ENCODE measurements at regions not wholly inside any gene's neighbourhood (a gene's known extent, or its start where the extent isn't known, plus 50 kb on each side); places are given as distances from the start of the nearest gene placed in this dataset.

DNA sequence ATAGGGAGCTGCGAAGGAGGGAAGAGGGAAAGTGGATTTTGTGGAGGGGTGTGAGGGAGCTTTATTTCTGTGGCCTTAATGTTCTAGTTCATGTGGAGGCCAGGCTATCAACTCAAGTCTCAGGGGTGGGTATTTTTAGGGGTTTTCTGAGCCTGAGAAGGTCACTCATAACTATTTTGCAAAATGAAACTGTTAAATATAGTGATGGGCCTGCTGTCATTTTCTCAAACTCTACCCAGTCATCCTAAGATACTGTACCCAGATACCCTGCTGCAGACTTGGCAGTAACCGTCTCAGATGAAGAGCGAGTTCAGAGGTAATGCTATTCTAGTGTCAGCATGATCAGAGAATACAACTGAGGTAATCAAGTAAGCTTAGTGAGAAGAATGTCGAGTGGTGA lies 545.0 kb upstream of the TBL1XR1 start:
- TF ChIP-seq, protein P1, sequence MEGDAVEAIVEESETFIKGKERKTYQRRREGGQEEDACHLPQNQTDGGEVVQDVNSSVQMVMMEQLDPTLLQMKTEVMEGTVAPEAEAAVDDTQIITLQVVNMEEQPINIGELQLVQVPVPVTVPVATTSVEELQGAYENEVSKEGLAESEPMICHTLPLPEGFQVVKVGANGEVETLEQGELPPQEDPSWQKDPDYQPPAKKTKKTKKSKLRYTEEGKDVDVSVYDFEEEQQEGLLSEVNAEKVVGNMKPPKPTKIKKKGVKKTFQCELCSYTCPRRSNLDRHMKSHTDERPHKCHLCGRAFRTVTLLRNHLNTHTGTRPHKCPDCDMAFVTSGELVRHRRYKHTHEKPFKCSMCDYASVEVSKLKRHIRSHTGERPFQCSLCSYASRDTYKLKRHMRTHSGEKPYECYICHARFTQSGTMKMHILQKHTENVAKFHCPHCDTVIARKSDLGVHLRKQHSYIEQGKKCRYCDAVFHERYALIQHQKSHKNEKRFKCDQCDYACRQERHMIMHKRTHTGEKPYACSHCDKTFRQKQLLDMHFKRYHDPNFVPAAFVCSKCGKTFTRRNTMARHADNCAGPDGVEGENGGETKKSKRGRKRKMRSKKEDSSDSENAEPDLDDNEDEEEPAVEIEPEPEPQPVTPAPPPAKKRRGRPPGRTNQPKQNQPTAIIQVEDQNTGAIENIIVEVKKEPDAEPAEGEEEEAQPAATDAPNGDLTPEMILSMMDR (conservative IDR thresholded peaks at IDR 0.05): no peak
- no peak for TF ChIP-seq ZFX (IDR thresholded peaks at IDR 0.05)

Measured in C4-2B (cell line).